Activated naive CD4-positive, alpha-beta T cell treated with anti-CD3 and anti-CD28 coated beads for 36 hours (primary cell): ENCODE measurements at regions not wholly inside any gene's neighbourhood (a gene's known extent, or its start where the extent isn't known, plus 50 kb on each side); places are given as distances from the start of the nearest gene placed in this dataset.

Experiments
- CTCF ChIA-PET: fragments of 350-600 bp; sonication (Branson Sonifier 250); formaldehyde crosslinking; loops from one replicate; lab custom pipeline; 2021; ENCODE audit warnings: antibody characterized with exemption; lab: Charles Lee
- DNase-seq: peaks from one replicate; pipeline ENCODE4 v3.0.0-alpha.2; 2020
- H3K27ac Mint-ChIP-seq: one replicate; pipeline ENCODE4 v1.8.0; 2021; ENCODE audit warnings: mild to moderate bottlenecking, mixed read lengths
- H3K27me3 Mint-ChIP-seq: one replicate; pipeline ENCODE4 v1.8.0; 2021; ENCODE audit warnings: low read depth, mixed read lengths
- H3K36me3 Mint-ChIP-seq: one replicate; pipeline ENCODE4 v1.8.0; 2021; ENCODE audit warnings: low read depth, mixed read lengths
- H3K4me1 Mint-ChIP-seq: one replicate; pipeline ENCODE4 v1.8.0; 2021; ENCODE audit warnings: low read depth, mixed read lengths
- H3K4me3 Mint-ChIP-seq: one replicate; pipeline ENCODE4 v1.8.0; 2021; ENCODE audit warnings: mild to moderate bottlenecking, moderate library complexity, mixed read lengths
- H3K9me3 Mint-ChIP-seq: one replicate; pipeline ENCODE4 v1.8.0; 2021; ENCODE audit warnings: mixed read lengths
- intact Hi-C: fragments of 100-400 bp; cut with micrococcal nuclease; formaldehyde crosslinking; loops from one replicate; pipeline ENCODE4 v1.15.1; 2023

DNA sequence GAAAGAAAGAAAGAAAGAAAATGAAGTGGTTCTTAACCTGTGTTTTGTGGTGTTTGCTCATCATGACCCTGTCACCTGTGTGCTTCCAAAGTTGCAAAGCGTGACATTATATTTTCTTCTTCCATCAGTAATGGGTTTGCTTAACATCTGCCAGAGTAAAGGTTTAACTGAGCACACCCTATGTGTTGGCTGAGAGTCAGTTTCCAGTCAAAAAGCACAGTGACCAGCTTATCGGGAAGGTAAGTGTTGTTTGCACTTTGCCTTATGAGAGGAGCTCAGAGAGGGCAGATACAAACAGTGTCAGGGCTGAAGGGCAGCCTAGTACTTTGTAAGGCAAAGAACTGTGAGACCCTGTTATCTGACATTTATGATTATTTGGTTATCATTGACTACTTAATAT is 406.2 kb upstream of the CWC22 start:
- no peaks in the 10 kb centered on the region for H3K36me3 Mint-ChIP-seq
- H3K27me3 Mint-ChIP-seq: no peaks in the 10 kb centered on the region
- no peaks in the 10 kb centered on the region for H3K9me3 Mint-ChIP-seq
- H3K4me1 Mint-ChIP-seq: no peaks in the 10 kb centered on the region
- H3K4me3 Mint-ChIP-seq: no peak overlapping the region
- CTCF ChIA-PET: interaction anchor here (0.7 kb wide), 1 partner anchor 296 kb away, joined by 4 read pairs; no protein-coding TSS in a partner anchor
- intact Hi-C loops: no loop called here
- no peak for DNase-seq
- no peak overlapping the region for H3K27ac Mint-ChIP-seq

DNA sequence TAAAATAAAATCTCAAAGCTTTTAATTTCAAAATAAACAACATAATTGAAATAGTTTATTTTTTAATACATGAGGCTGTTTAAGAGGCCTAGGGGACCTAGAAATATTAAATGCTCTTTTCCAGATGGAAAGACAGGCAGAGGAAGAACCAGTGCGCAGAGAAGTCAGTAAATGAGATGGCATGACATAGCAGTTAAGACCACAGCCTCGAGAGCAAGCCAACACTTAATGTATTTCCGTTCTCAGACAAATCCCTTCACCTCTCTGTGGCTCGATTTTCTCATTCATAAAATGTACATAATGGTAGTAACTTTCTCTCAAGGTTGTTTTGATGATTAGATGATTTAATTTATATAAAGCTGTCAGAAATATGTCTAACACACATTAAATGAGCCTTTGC is 405.1 kb upstream of the CWC22 start:
- Mint-ChIP-seq H3K4me1 (no peaks in the 10 kb centered on the region), H3K36me3 (no peaks in the 10 kb centered on the region), H3K27me3 (no peaks in the 10 kb centered on the region), H3K9me3 (no peaks in the 10 kb centered on the region), H3K27ac (no peak overlapping the region), H3K4me3 (no peak overlapping the region)
- intact Hi-C loops: no loop called here
- no peak for DNase-seq
- CTCF ChIA-PET: no interaction called here

DNA sequence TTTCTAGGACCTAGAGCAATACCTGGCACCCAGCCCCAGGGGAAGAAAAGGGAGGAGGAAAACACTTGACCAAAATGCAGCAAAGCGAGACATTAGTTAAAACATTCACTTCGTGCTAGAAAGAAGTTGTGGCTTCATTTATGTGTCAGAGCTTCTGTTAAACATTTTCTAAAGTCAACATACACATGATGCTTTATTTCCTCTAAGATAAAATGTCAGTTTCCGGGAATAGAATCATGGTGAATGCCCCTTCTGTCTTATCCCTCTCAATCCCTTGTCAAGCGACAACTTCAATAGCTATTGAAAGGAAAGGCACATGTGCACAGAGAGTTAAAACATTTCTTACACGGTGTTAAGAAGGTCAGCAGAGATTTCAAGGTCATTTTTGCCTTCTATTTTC is 404.6 kb upstream of the CWC22 start:
- Mint-ChIP-seq H3K4me3 (no peak overlapping the region), H3K27me3 (no peaks in the 10 kb centered on the region), H3K4me1 (no peaks in the 10 kb centered on the region), H3K36me3 (no peaks in the 10 kb centered on the region), H3K9me3 (no peaks in the 10 kb centered on the region), H3K27ac (no peak overlapping the region)
- CTCF ChIA-PET: no interaction called here
- no peak for DNase-seq
- intact Hi-C loops: no loop called here

DNA sequence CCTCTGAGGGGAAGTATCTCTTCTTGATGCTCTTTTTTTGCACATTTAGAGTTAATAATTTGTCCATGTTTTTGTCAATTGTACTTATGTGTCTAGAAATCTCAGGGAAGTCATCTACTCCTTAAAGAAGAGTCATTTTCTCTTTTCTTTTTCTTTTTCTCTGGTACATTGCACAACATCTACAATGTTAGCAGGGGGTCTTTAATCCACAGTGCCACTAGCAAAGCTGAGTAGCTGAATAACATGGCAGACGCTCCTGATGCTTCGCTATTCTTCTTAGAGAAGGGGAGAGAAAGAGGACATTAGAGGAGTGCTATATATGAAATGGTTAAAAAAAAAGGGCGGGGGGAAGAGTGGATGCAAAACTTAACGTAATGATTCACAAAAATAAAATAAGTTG is 399.6 kb upstream of the CWC22 start:
- no peak for DNase-seq
- CTCF ChIA-PET: no interaction called here
- H3K9me3 Mint-ChIP-seq: peaks cover 3% of the 10 kb centered on the region

DNA sequence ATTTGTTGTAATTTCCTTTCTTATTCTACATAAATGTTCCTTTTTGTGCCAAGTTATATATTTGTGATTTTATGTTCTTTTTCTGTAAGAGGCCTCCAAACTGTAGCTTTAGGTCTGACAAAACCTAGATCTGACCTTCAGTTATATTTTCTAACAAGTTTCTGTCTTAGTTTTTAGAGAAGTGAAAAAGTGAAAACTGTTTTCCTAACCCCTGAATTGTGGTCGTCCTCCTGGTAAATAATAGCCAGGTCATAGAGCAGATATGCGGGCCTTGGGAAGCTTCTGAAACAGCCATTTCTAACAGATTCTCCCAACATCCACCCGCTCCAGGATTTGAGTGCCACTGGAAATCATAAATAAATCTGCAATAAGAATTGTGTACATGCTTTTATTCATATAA is 398.4 kb upstream of the CWC22 start:
- H3K9me3 Mint-ChIP-seq: peaks cover 3% of the 10 kb centered on the region
- H3K27me3 Mint-ChIP-seq: no peaks in the 10 kb centered on the region
- H3K36me3 Mint-ChIP-seq: no peaks in the 10 kb centered on the region
- intact Hi-C loops: no loop called here
- H3K27ac Mint-ChIP-seq: no peak overlapping the region
- CTCF ChIA-PET: no interaction called here
- H3K4me1 Mint-ChIP-seq: no peaks in the 10 kb centered on the region
- DNase-seq: no peak
- no peak overlapping the region for H3K4me3 Mint-ChIP-seq

More for the DNA sequence above, 399.6 kb upstream of the CWC22 start:
- no peak overlapping the region for H3K4me3 Mint-ChIP-seq
- no peaks in the 10 kb centered on the region for H3K4me1 Mint-ChIP-seq
- no peaks in the 10 kb centered on the region for H3K36me3 Mint-ChIP-seq
- no peak overlapping the region for H3K27ac Mint-ChIP-seq
- H3K27me3 Mint-ChIP-seq: no peaks in the 10 kb centered on the region
- intact Hi-C loops: no loop called here

DNA sequence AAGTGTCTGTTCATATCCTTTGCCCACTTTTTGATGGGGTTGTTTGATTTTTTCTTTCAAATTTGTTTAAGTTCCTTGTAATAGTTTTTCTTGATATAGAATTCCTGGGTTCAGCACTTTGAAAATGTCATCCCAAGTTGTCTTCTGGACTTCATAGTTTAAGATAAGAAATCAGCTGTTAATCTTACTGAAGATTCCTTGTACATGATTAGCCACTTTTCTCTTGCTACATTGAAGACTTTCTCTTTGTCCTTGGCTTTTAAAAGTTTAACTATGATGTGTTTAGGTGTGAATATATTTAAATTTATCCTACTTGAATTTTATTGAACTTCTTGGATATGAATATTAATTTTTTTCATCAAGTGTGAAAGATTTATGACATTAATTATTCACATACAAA is 387.2 kb upstream of the CWC22 start:
- intact Hi-C loops: no loop called here
- H3K9me3 Mint-ChIP-seq: peaks cover 11% of the 10 kb centered on the region
- no peaks in the 10 kb centered on the region for H3K36me3 Mint-ChIP-seq
- CTCF ChIA-PET: no interaction called here
- H3K27ac Mint-ChIP-seq: no peak overlapping the region
- H3K4me1 Mint-ChIP-seq: no peaks in the 10 kb centered on the region
- no peak for DNase-seq
- no peaks in the 10 kb centered on the region for H3K27me3 Mint-ChIP-seq
- H3K4me3 Mint-ChIP-seq: no peak overlapping the region

DNA sequence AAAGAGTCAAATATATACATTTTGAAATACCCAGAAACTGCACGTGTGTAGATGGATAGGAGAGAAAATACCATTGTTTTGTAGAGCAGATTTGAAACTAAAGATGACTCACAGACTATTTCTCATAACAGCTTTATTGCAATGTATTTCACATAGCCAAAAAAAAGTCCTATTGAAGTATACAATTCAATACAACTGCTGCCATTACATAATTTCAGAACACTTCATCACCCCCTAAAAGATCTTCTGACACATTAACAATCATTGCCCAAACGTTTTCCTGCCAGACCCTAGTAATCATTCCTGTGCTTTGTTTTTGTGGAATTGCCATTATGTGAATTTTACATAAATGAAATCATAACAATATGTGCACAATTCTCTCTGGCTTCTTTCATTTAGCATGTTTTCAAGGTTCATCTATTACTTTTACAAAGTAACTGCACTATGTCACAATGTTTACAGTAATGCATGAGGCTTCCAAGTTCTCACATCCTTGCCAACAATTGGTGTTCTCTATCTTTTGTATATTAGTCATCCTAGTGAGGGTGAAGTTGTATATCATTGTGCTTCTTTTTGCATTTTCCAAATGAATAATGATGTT is 378.6 kb upstream of the CWC22 start:
- CTCF ChIA-PET: no interaction called here
- Mint-ChIP-seq H3K27me3 (no peaks in the 10 kb centered on the region), H3K36me3 (no peaks in the 10 kb centered on the region), H3K9me3 (no peaks in the 10 kb centered on the region), H3K4me1 (no peaks in the 10 kb centered on the region), H3K27ac (no peak overlapping the region), H3K4me3 (no peak overlapping the region)
- intact Hi-C loops: no loop called here
- DNase-seq: no peak

DNA sequence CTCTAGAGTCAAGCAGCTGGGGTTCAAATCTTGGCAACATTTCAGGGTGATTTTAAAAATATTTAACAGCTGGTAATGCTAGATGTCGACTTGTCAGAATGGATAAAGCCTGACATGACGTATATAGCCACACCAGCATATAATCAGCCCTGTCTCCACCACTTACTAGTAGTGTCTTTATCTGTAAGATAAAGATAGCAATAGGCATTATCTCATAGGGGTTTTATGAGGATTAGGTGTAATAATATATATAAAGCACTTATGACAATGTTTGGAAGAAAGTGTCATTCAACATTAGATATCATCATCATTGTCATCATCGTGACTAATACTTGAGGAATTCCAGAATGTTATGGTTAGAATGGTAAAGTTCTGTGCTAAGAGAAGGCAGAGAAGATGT is 369.0 kb upstream of the CWC22 start:
- no peak overlapping the region for H3K27ac Mint-ChIP-seq
- no peaks in the 10 kb centered on the region for H3K4me1 Mint-ChIP-seq
- no peaks in the 10 kb centered on the region for H3K27me3 Mint-ChIP-seq
- CTCF ChIA-PET: no interaction called here
- no peak overlapping the region for H3K4me3 Mint-ChIP-seq
- intact Hi-C loops: no loop called here
- no peaks in the 10 kb centered on the region for H3K36me3 Mint-ChIP-seq
- DNase-seq: no peak
- no peaks in the 10 kb centered on the region for H3K9me3 Mint-ChIP-seq

DNA sequence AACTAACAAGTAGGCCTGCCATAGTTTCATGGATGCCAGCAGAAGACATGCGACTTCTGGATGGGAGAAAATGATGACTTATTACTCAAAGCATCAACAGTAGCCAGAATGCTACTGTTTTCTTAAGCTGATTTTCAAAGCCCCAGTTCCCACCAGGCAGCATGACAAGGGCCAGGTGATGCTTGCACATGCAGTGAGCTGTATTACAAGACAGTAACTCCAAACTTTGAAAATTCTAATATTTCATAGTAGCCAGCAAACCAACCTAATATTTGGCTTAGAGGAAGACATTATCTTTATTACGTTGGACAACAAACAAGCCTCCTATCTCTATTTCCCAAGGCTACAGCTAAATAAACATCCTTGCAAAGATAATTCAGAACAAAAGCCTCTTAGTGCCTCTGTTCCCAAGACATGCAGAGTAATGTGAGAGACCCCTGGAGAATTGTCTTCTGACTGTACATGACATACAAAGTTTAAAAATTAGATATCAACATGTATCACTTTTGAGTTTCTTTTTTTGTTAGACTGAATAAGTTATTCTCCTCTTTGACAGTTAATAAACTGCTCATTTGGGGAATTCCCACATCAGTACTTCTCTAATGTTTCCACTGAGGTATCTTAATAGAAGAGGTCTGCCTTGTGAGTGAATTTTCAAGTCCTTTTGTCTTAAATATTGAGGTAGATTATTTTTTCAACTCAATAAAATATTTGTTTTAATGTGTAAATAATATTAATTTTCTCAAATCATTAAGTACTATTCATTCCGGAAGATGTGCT is 367.6 kb upstream of the CWC22 start:
- Mint-ChIP-seq H3K36me3 (no peaks in the 10 kb centered on the region), H3K27me3 (no peaks in the 10 kb centered on the region), H3K4me3 (no peak overlapping the region), H3K9me3 (no peaks in the 10 kb centered on the region), H3K4me1 (no peaks in the 10 kb centered on the region), H3K27ac (no peak overlapping the region)
- no peak for DNase-seq
- intact Hi-C loops: no loop called here
- CTCF ChIA-PET: no interaction called here

DNA sequence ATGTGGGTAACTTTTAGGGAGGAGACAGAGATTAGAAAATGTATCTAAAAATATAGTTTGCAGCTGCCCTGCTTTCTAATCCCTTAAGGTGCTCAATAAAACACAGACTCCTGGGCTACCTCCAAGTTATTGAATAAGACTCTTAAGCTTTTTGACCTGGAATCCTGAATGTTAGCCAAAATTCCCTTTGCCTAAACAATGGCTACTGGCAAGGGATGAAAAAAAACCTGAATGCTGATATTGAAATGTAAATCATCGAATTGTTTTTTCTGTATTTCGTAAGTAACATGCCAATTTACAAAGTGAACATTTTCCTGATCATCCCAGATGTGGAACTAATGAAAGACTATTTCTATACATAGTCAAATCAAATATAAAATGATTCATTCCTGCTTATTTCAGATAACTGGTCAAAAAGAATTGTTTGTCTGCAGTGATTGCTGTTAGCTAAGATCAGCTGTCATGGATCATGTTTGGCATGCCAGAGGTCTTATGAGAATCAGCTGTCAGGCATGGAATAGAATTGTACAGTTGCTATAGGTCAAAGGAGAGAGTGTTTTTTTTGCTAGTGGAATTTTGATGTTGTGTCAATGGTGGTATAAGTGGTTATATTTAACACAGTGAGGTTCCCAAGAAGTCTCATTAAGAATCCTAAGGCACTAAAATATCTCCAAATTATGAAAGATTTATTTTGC is 363.6 kb upstream of the CWC22 start:
- Mint-ChIP-seq H3K4me1 (no peaks in the 10 kb centered on the region), H3K4me3 (no peak overlapping the region), H3K36me3 (no peaks in the 10 kb centered on the region), H3K27me3 (no peaks in the 10 kb centered on the region), H3K9me3 (no peaks in the 10 kb centered on the region), H3K27ac (no peak overlapping the region)
- CTCF ChIA-PET: no interaction called here
- intact Hi-C loops: no loop called here
- no peak for DNase-seq

DNA sequence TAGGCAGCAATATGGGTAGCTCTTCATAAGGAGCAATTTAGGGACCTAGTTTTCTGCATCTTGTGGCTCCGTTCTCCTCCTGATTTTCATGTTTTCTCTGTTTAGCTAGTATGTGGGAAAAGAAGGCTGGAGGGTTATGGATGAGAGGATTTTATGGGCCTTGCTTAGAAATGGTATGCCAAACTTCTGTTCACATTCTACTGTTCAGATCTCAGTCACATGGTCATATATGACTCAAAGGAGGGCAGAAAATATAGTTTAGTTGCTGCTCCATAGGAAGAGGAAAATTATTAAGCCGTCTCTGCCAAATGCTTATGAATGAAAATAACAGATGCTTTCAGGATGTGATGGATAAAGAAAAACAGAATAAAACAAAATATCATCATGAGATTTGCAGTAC is 361.8 kb upstream of the CWC22 start:
- H3K4me3 Mint-ChIP-seq: no peak overlapping the region
- intact Hi-C loops: no loop called here
- CTCF ChIA-PET: no interaction called here
- H3K9me3 Mint-ChIP-seq: no peaks in the 10 kb centered on the region
- no peaks in the 10 kb centered on the region for H3K4me1 Mint-ChIP-seq
- H3K27ac Mint-ChIP-seq: no peak overlapping the region
- H3K36me3 Mint-ChIP-seq: no peaks in the 10 kb centered on the region
- no peaks in the 10 kb centered on the region for H3K27me3 Mint-ChIP-seq
- DNase-seq: no peak

DNA sequence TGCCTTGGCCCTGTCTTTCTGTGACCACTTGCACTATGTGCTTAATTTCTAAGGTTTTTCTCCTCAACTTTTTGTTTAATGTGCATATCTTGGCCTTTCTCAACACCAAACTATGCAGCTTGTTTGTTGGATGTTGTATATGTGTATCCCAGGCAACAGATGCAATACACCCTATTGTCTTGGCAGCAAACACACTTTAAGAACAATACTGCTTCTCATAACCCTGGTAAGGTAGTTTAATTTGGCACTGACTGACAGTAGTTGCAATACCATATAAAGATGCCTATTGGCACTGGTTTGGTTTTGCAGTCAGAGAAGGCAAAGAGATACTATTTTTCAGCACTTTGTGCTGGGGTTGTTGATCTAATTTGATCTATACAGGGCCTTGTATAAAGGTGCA is 360.7 kb upstream of the CWC22 start:
- H3K27ac Mint-ChIP-seq: no peak overlapping the region
- CTCF ChIA-PET: no interaction called here
- no peak for DNase-seq
- no peaks in the 10 kb centered on the region for H3K27me3 Mint-ChIP-seq
- no peaks in the 10 kb centered on the region for H3K9me3 Mint-ChIP-seq
- intact Hi-C loops: no loop called here
- H3K4me1 Mint-ChIP-seq: no peaks in the 10 kb centered on the region
- no peaks in the 10 kb centered on the region for H3K36me3 Mint-ChIP-seq
- H3K4me3 Mint-ChIP-seq: no peak overlapping the region

DNA sequence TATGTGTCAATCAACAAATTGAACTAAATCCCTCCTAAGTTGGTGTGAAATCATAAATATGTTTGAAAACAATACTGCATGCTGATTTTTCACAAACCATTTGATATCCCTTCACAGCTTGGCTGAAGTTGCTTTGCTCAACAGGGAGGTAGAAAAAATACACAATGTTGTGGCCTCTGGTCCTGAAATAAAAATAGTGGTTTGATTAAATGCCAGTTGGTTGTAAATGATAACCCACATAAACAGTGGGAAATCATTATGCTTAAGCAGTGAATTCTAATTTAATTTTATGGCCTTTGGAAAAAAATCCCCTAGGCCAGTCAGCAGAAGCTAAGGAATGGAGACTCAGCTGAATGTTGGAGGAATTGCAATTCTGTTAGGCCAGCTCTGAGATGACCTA is 359.4 kb upstream of the CWC22 start:
- Mint-ChIP-seq H3K27ac (no peak overlapping the region), H3K4me3 (no peak overlapping the region), H3K27me3 (no peaks in the 10 kb centered on the region), H3K9me3 (no peaks in the 10 kb centered on the region), H3K36me3 (no peaks in the 10 kb centered on the region), H3K4me1 (no peaks in the 10 kb centered on the region)
- no peak for DNase-seq
- CTCF ChIA-PET: no interaction called here
- intact Hi-C loops: no loop called here
